Calu3 (cell line): ENCODE measurements at regions not wholly inside any gene's neighbourhood (a gene's known extent, or its start where the extent isn't known, plus 50 kb on each side); places are given as distances from the start of the nearest gene placed in this dataset.
"Not testable (repeated sequence)": the region's sequence is repeated elsewhere in the genome, so short reads cannot be mapped to it uniquely, and the experiment has no call there.

Source experiments
- BruUV-seq: library from RNA; stranded (reverse); fragments of 400-500 nt; replicated peaks from 2 replicates; lab custom pipeline; 2021; lab: Mats Ljungman, UMichigan
- CTCF ChIA-PET: fragments of 300-600 bp; sonication (Branson Sonifier 250); formaldehyde crosslinking; loops from one replicate; lab custom pipeline; 2022; ENCODE audit warnings: antibody characterized with exemption; lab: Charles Lee
- DNase-seq: peaks from one replicate; pipeline ENCODE4 v3.0.0; 2022
- H3K27ac Mint-ChIP-seq: one replicate; pipeline ENCODE4 v1.8.0; 2022; ENCODE audit warnings: mixed read lengths; ENCODE audit not compliant: unreplicated experiment
- H3K27me3 Mint-ChIP-seq: one replicate; pipeline ENCODE4 v1.8.0; 2022; ENCODE audit warnings: mixed read lengths; ENCODE audit not compliant: unreplicated experiment
- H3K36me3 Mint-ChIP-seq: one replicate; pipeline ENCODE4 v1.8.0; 2022; ENCODE audit warnings: mild to moderate bottlenecking, moderate library complexity, mixed read lengths; ENCODE audit not compliant: insufficient read depth, unreplicated experiment
- H3K4me1 Mint-ChIP-seq: one replicate; pipeline ENCODE4 v1.8.0; 2022; ENCODE audit warnings: mild to moderate bottlenecking, low read depth, mixed read lengths; ENCODE audit not compliant: unreplicated experiment
- H3K4me3 Mint-ChIP-seq: one replicate; pipeline ENCODE4 v1.8.0; 2022; ENCODE audit warnings: mild to moderate bottlenecking, low read depth, moderate library complexity, mixed read lengths; ENCODE audit not compliant: unreplicated experiment
- H3K9me3 Mint-ChIP-seq: one replicate; pipeline ENCODE4 v1.8.0; 2022; ENCODE audit warnings: low read depth, mixed read lengths; ENCODE audit not compliant: unreplicated experiment
- intact Hi-C: fragments of 100-400 bp; cut with micrococcal nuclease; formaldehyde crosslinking; loops from one replicate; pipeline ENCODE4 v1.10.0; 2022; ENCODE audit not compliant: unreplicated experiment
- TF ChIP-seq, protein P1 (sequence below): fragments of 200-600 bp; IDR thresholded peaks from one replicate; pipeline ENCODE4 v1.8.0; 2022; ENCODE audit warnings: antibody characterized with exemption; ENCODE audit not compliant: unreplicated experiment

DNA sequence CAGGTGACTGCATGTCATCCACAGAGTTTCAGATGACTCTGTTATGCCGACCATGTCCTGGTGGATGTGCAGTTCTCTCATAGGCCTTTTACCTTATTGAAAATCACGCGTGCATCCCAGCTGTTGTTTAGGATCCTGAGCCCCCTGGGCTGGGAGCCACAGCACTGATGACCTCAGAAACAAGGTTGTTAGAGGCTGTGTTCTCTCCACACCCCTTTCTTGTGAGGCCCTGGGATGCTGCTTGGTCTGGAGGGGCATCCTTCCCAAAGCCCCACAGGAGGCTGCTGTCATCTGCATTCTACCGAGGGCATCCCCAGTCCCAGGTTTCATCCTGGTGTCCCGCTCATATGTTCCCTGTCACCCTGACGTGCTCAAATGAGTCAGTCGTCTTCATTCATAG, 76.5 kb upstream of the IRX4 start:
- no peak for DNase-seq
- intact Hi-C loops, result no loop called here
- BruUV-seq, result no TSS peak

DNA sequence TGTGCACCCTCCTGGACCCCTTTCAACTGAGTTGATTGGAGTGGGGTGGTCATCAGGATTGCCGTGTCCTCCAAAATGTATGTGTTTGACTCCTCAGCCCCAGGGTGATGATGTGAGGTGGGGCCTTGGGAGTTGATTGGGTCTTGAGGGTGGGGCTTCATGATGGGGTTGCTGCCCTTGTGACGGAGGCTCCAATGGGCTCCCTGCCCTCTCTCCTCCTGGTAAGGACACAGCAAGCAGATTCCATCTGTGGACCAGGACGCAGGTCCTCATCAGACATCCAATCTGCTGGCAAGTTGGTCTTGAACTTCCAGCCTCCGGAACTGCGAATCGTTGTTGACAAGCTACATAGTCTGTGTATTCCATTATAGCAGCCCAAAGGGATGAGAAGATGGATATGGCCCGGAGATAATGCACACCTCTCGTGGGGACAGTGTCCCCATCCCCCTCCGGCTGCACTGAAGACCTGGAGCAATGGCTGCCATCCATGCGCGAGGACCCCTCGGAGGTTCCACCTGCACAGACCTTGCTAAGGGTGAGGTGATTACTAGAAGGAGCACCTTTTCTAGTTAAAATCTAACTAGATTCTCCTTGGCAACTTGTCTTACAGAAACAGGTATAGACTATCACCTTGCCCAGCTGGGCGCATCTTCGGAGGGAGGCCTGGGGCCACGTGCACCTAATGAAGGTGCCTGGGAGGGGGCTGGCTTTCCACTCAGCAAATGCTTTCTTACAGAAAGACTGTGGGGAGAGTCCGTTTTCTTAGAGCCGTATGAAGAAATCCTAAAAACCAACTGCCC, 75.7 kb upstream of the IRX4 start:
- CTCF ChIA-PET, result no interaction called here
- Mint-ChIP-seq H3K36me3 (no peaks in the 10 kb centered on the region), H3K9me3 (peaks cover 3% of the 10 kb centered on the region), H3K27ac (no peak overlapping the region), H3K27me3 (peaks cover 37% of the 10 kb centered on the region), H3K4me3 (no peak overlapping the region), H3K4me1 (no peaks in the 10 kb centered on the region)
- intact Hi-C loops, result no loop called here
- TF ChIP-seq, protein P1, sequence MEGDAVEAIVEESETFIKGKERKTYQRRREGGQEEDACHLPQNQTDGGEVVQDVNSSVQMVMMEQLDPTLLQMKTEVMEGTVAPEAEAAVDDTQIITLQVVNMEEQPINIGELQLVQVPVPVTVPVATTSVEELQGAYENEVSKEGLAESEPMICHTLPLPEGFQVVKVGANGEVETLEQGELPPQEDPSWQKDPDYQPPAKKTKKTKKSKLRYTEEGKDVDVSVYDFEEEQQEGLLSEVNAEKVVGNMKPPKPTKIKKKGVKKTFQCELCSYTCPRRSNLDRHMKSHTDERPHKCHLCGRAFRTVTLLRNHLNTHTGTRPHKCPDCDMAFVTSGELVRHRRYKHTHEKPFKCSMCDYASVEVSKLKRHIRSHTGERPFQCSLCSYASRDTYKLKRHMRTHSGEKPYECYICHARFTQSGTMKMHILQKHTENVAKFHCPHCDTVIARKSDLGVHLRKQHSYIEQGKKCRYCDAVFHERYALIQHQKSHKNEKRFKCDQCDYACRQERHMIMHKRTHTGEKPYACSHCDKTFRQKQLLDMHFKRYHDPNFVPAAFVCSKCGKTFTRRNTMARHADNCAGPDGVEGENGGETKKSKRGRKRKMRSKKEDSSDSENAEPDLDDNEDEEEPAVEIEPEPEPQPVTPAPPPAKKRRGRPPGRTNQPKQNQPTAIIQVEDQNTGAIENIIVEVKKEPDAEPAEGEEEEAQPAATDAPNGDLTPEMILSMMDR, result no peak
- no peak for DNase-seq
- no TSS peak for BruUV-seq

More for the DNA sequence above, 76.5 kb upstream of the IRX4 start:
- no peaks in the 10 kb centered on the region for H3K36me3 Mint-ChIP-seq
- CTCF ChIA-PET, result no interaction called here
- H3K4me1 Mint-ChIP-seq, result no peaks in the 10 kb centered on the region
- peaks cover 34% of the 10 kb centered on the region for H3K27me3 Mint-ChIP-seq
- TF ChIP-seq, protein P1, result no peak
- no peak overlapping the region for H3K27ac Mint-ChIP-seq
- peaks cover 3% of the 10 kb centered on the region for H3K9me3 Mint-ChIP-seq
- no peak overlapping the region for H3K4me3 Mint-ChIP-seq

DNA sequence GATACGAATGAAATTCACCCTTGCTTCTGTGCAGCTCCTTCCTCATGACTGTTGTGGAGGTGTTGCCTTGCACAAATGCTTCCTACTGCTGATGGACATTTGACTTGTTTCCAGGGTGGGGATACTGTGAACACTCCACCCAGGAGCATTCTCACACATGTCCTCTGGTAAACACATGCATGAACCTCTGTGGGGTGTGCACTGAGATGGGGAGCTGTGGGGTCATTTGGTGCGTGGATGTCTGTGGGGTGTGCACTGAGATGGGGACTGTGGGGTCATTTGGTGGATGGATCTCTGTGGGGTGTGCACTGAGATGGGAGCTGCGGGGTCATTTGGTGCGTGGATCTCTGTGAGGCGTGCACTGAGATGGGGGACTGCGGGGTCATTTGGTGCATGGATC, 72.9 kb upstream of the IRX4 start:
- CTCF ChIA-PET, result no interaction called here
- peaks cover 40% of the 10 kb centered on the region for H3K27me3 Mint-ChIP-seq
- TF ChIP-seq, protein P1, result no peak
- no peaks in the 10 kb centered on the region for H3K36me3 Mint-ChIP-seq
- H3K4me1 Mint-ChIP-seq, result no peaks in the 10 kb centered on the region
- intact Hi-C loops, result no loop called here
- H3K9me3 Mint-ChIP-seq, result no peaks in the 10 kb centered on the region
- no peak overlapping the region for H3K4me3 Mint-ChIP-seq
- no peak overlapping the region for H3K27ac Mint-ChIP-seq
- no TSS peak for BruUV-seq
- DNase-seq, result no peak

DNA sequence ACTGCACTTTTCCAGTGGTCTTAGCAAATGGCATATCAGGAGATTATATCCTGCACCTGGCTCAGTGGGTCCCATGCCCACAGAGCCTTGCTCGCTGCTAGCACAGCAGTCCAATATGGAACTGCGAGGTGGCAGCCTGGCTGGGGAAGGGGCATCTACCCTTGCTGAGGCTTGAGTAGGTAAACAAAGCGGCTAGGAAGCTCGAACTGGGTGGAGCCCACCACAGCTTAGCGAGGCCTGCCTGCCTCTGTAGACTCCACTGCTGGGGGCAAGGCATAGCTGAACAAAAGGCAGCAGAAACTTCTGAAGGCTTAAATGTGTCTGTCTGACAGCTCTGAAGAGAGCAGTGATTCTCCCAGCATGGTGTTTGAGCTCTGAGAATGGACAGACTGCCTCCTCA, 71.0 kb upstream of the IRX4 start:
- H3K4me3 Mint-ChIP-seq, DNase-seq, H3K4me1 Mint-ChIP-seq, H3K27ac Mint-ChIP-seq, H3K36me3 Mint-ChIP-seq, intact Hi-C loops, BruUV-seq, H3K9me3 Mint-ChIP-seq, CTCF ChIA-PET: not testable (repeated sequence)
- H3K27me3 Mint-ChIP-seq, result peaks cover 40% of the 10 kb centered on the region

DNA sequence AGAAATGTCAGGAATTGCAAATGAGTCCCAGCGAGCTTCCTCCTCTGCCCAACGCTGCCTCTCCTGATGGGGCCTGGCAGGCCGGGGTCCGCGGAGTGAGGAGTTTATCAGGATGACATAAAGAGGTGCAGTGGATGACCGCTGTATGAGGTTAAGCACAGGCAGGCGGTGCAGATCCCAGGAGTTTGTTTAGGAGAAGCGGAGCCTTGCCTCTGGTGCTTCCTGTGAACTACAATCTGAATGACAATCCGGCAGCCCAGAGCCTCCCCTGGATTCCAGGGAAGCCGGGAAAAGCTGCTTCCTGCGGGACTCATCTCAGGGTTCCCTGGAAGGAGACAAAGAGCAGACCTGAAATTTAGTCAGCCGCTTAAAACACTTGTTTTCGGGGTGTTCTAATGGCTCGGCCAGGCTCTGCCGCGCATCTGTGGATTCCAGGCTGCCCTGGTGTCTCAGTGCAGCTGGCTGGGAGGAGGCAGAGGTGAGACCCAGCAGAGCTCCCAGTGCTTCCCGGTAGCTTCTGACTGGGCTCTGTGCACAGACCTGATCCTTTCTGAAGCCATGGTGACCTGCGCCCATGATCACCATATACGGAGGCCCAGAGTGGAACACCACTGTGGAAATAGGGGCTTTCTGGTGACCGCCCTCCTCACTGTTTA, 69.8 kb upstream of the IRX4 start:
- Mint-ChIP-seq H3K4me1 (no peaks in the 10 kb centered on the region), H3K36me3 (no peaks in the 10 kb centered on the region), H3K4me3 (no peak overlapping the region), H3K27me3 (peaks cover 50% of the 10 kb centered on the region), H3K27ac (no peak overlapping the region), H3K9me3 (no peaks in the 10 kb centered on the region)
- intact Hi-C loops, result no loop called here
- TF ChIP-seq, protein P1, result no peak
- DNase-seq, result no peak
- CTCF ChIA-PET, result no interaction called here
- no TSS peak for BruUV-seq
